HG03025 (cell line): ENCODE measurements at regions not wholly inside any gene's neighbourhood (a gene's known extent, or its start where the extent isn't known, plus 50 kb on each side); places are given as distances from the start of the nearest gene placed in this dataset.

Experiments used
- ATAC-seq: cut with Tn5 transposase; IDR thresholded peaks from one replicate; pipeline ENCODE4 v1.9.1; 2021; ENCODE audit warnings: mild to moderate bottlenecking, moderate library complexity; ENCODE audit not compliant: unreplicated experiment, low FRiP score

GRCh38 chr4:144202081-144202480 lies 61.6 kb upstream of the GYPA start:
- no peak for ATAC-seq

- ATAC-seq: no peak
Measured at GRCh38 chr4:144203155-144203554, 62.6 kb upstream of the GYPA start.

GRCh38 chr4:144204431-144204830 lies 63.9 kb upstream of the GYPA start:
- no peak for ATAC-seq

GRCh38 chr4:144206711-144207110 lies 66.2 kb upstream of the GYPA start:
- ATAC-seq: no peak

GRCh38 chr4:144208074-144208473 lies 67.6 kb upstream of the GYPA start:
- ATAC-seq: no peak

- no peak for ATAC-seq
Measured at GRCh38 chr4:144209491-144209890, 69.0 kb upstream of the GYPA start.

GRCh38 chr4:144213371-144213770 lies 72.9 kb upstream of the GYPA start:
- ATAC-seq: no peak

GRCh38 chr4:144223149-144223548 lies 82.6 kb upstream of the GYPA start:
- no peak for ATAC-seq

- ATAC-seq: no peak
Measured at GRCh38 chr4:144223661-144224060, 83.1 kb upstream of the GYPA start.

GRCh38 chr4:144259285-144259684 lies 118.8 kb upstream of the GYPA start:
- ATAC-seq: no peak

GRCh38 chr4:144267084-144267483 lies 126.6 kb upstream of the GYPA start:
- ATAC-seq: no peak

GRCh38 chr4:144280688-144281087 lies 140.2 kb upstream of the GYPA start:
- ATAC-seq: no peak

- no peak for ATAC-seq
Measured at GRCh38 chr4:144283526-144283925, 143.0 kb upstream of the GYPA start.

- no peak for ATAC-seq
Measured at GRCh38 chr4:144284026-144284425, 143.5 kb upstream of the GYPA start.

GRCh38 chr4:144288011-144288903 lies 147.7 kb upstream of the GYPA start:
- peak; percentile 74 for ATAC-seq

GRCh38 chr4:144289667-144290428 lies 149.3 kb upstream of the GYPA start:
- no peak for ATAC-seq

GRCh38 chr4:144291164-144291563 lies 150.6 kb upstream of the GYPA start:
- ATAC-seq: no peak

GRCh38 chr4:144294211-144294610 lies 153.7 kb upstream of the GYPA start:
- ATAC-seq: no peak

GRCh38 chr4:144295286-144295995 lies 154.9 kb upstream of the GYPA start:
- ATAC-seq: no peak

- no peak for ATAC-seq
Measured at GRCh38 chr4:144296941-144297340, 156.4 kb upstream of the GYPA start.

GRCh38 chr4:144298519-144298918 lies 158.0 kb upstream of the GYPA start:
- no peak for ATAC-seq
